SK-N-SH treated with all-trans-retinoic acid at 6 μM for 48 hours (cell line): ENCODE measurements at regions not wholly inside any gene's neighbourhood (a gene's known extent, or its start where the extent isn't known, plus 50 kb on each side); places are given as distances from the start of the nearest gene placed in this dataset.

Experiments
- ARNTL ChIP-seq: fragments of 450-650 bp; formaldehyde crosslinking; IDR thresholded peaks from 2 replicates; pipeline ENCODE4 v1.5.0; 2020; ENCODE audit warnings: low read depth, mild to moderate bottlenecking, moderate library complexity, borderline replicate concordance
- PPARA ChIP-seq: fragments of 250-450 bp; sonication (Bioruptor Pico); IDR thresholded peaks from 2 replicates; pipeline ENCODE4 v1.5.0; 2020; ENCODE audit warnings: mild to moderate bottlenecking, borderline replicate concordance
- SNAI2 ChIP-seq: fragments of 250-450 bp; sonication (Bioruptor Pico); IDR thresholded peaks from 2 replicates; pipeline ENCODE4 v1.5.0; 2020; ENCODE audit warnings: mild to moderate bottlenecking, moderate library complexity
- ZFP3 ChIP-seq: fragments of 250-450 bp; sonication (Bioruptor Pico); IDR thresholded peaks from 2 replicates; pipeline ENCODE4 v1.5.0; 2020; ENCODE audit warnings: mild to moderate bottlenecking, moderate library complexity
- ZFP30 ChIP-seq: fragments of 450-650 bp; formaldehyde crosslinking; IDR thresholded peaks from 2 replicates; pipeline ENCODE4 v1.5.0; 2022; ENCODE audit warnings: mild to moderate bottlenecking, moderate library complexity
- TF ChIP-seq, protein P1 (sequence below): fragments of 250-450 bp; sonication (Bioruptor Pico); IDR thresholded peaks from 2 replicates; pipeline ENCODE4 v1.8.0; 2020; ENCODE audit warnings: mild to moderate bottlenecking, moderate library complexity, borderline replicate concordance

DNA sequence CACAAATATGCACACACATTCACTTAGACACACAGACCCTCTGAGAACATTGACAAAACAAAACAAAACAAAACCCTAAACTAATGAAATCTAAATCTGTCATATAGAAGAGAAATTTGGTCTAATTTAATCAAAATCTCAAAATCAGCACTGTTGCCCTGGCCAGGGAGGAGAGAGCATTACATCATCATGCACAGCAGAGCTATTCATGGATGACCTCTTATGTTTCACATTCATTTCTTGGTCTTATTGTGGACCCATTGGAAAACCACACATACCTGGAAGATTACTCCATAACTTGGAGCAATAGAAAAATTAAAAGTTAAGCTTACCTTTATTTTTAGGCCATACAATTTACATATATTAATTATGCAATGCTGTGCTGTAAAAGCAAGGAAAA is 1223.6 kb upstream of the GJE1 start:
- TF ChIP-seq ARNTL (CRISPR knock-in tag) (no peak), ZFP30 (no peak), SNAI2 (CRISPR knock-in tag) (no peak), ZFP3 (CRISPR knock-in tag) (no peak), PPARA (CRISPR knock-in tag) (no peak)
- TF ChIP-seq, protein P1, sequence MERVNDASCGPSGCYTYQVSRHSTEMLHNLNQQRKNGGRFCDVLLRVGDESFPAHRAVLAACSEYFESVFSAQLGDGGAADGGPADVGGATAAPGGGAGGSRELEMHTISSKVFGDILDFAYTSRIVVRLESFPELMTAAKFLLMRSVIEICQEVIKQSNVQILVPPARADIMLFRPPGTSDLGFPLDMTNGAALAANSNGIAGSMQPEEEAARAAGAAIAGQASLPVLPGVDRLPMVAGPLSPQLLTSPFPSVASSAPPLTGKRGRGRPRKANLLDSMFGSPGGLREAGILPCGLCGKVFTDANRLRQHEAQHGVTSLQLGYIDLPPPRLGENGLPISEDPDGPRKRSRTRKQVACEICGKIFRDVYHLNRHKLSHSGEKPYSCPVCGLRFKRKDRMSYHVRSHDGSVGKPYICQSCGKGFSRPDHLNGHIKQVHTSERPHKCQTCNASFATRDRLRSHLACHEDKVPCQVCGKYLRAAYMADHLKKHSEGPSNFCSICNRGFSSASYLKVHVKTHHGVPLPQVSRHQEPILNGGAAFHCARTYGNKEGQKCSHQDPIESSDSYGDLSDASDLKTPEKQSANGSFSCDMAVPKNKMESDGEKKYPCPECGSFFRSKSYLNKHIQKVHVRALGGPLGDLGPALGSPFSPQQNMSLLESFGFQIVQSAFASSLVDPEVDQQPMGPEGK (CRISPR knock-in tag): no peak
